ENCODE measurements at regions not wholly inside any gene's neighbourhood (a gene's known extent, or its start where the extent isn't known, plus 50 kb on each side); places are given as distances from the start of the nearest gene placed in this dataset.
A peak's percentile ranks its signal among the peaks of the same experiment; 100 is the strongest.

GRCh38 chr10:4061441-4061951 is 276.5 kb upstream of the KLF6 start:
- no peak for DNase-seq

- no peak for DNase-seq
Observed at GRCh38 chr10:4059471-4060138, 274.6 kb upstream of the KLF6 start.

- DNase-seq, result no peak
Observed at GRCh38 chr10:4058514-4059029, 273.6 kb upstream of the KLF6 start.

GRCh38 chr10:4057725-4058513 is 272.9 kb upstream of the KLF6 start:
- no peak for DNase-seq

- no peak for DNase-seq
Observed at GRCh38 chr10:4057021-4057420, 272.0 kb upstream of the KLF6 start.

- DNase-seq, result no peak
Observed at GRCh38 chr10:4054656-4055435, 269.8 kb upstream of the KLF6 start.

- DNase-seq, result no peak
Observed at GRCh38 chr10:4053940-4054339, 268.9 kb upstream of the KLF6 start.

GRCh38 chr10:4051641-4052151 is 266.7 kb upstream of the KLF6 start:
- DNase-seq, result no peak

GRCh38 chr10:4051011-4051640 is 266.1 kb upstream of the KLF6 start:
- peak in 1 of 3 donors; percentile 26 for DNase-seq

GRCh38 chr10:4050061-4050460 is 265.1 kb upstream of the KLF6 start:
- no peak for DNase-seq

GRCh38 chr10:4049348-4049747 is 264.3 kb upstream of the KLF6 start:
- DNase-seq, result no peak

GRCh38 chr10:4048236-4048864 is 263.3 kb upstream of the KLF6 start:
- no peak for DNase-seq

- no peak for DNase-seq
Observed at GRCh38 chr10:4046712-4047354, 261.8 kb upstream of the KLF6 start.

GRCh38 chr10:4046030-4046429 is 261.0 kb upstream of the KLF6 start:
- DNase-seq, result no peak

- DNase-seq, result no peak
Observed at GRCh38 chr10:4043897-4044665, 259.1 kb upstream of the KLF6 start.

GRCh38 chr10:4041635-4042034 is 256.6 kb upstream of the KLF6 start:
- DNase-seq, result no peak

- DNase-seq, result no peak
Observed at GRCh38 chr10:4038000-4038399, 253.0 kb upstream of the KLF6 start.

GRCh38 chr10:4035599-4035945 is 250.6 kb upstream of the KLF6 start:
- DNase-seq, result no peak

GRCh38 chr10:4034907-4035598 is 250.0 kb upstream of the KLF6 start:
- DNase-seq, result peak in 2 of 3 donors; percentile 18 to 26

All from muscle of back (tissue), 3 donors.